Mucosa of gallbladder (tissue), 1 donor: ENCODE measurements at regions not wholly inside any gene's neighbourhood (a gene's known extent, or its start where the extent isn't known, plus 50 kb on each side); places are given as distances from the start of the nearest gene placed in this dataset.

ENCODE experiments used
- DNase-seq: peaks from one replicate; pipeline ENCODE4 v3.0.0-alpha.2; 2020; ENCODE audit warnings: low spot score
- donor health status: DM: no; HTN: no; CAD: no.

- no peak for DNase-seq
These were observed 59.8 kb upstream of the MAML3 start for GRCh38 chr4:140213749-140214148.

DNA sequence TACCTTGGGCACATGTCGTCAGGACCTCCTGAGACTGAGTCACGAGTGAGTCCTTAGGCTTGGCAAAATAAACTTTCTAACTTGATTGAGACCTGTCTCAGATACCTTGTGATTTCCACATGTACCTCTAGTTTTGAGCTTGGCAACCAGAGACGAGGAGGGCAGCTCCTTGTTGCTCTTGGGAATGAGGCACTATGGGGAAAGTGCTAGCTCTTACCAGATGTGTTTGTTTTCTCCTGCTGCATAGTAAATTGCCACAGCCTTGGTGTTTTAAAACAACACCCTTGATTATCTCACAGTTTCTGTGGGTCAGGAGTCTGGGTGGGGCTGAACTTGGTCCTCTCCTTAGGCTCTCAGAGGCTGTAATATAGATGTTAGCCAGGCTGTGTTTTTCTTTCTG is 59.1 kb upstream of the MAML3 start:
- DNase-seq: no peak

DNA sequence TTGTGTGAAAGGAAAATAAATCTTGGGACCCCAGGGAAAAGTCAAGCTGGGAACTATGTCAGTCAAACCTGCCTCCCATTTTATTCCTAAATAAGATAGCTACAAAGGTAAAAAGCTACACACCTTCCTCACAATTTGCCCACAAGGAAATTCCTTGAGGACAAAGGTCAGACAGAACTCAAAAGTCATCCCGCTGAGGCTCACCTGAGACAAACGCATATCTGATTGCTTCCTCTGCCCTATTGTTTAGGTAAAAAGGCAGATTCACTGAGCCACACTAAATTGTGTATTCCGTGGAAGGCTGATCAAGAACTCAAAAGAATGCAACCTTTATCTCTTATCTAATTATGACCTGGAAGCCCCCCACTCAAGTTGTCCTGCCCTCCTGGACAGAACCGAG is 58.7 kb upstream of the MAML3 start:
- no peak for DNase-seq

- no peak for DNase-seq
These were observed 58.2 kb upstream of the MAML3 start for GRCh38 chr4:140212194-140212593.

GRCh38 chr4:140211693-140212092 is 57.7 kb upstream of the MAML3 start:
- no peak for DNase-seq

GRCh38 chr4:140211161-140211560 is 57.2 kb upstream of the MAML3 start:
- no peak for DNase-seq

GRCh38 chr4:140208921-140209320 is 54.9 kb upstream of the MAML3 start:
- no peak for DNase-seq
